ENCODE measurements at regions not wholly inside any gene's neighbourhood (a gene's known extent, or its start where the extent isn't known, plus 50 kb on each side); places are given as distances from the start of the nearest gene placed in this dataset.

- CTCF ChIA-PET: interaction anchor here (0.7 kb wide), 1 partner anchor 14 kb away, joined by 4 read pairs; no protein-coding TSS in a partner anchor
- POLR2A ChIA-PET: no interaction called here
These were observed 77.9 kb upstream of the TANC2 start for GRCh38 chr17:62888148-62888547.

GRCh38 chr17:62887437-62887836, 78.6 kb upstream of the TANC2 start:
- ChIA-PET CTCF (no interaction called here), POLR2A (no interaction called here)
- H2AFZ ChIP-seq (ENCODE audit: insufficient read depth, low read depth, low read length, poor library complexity, severe bottlenecking): no peak overlapping the region

More at GRCh38 chr17:62888148-62888547, 77.9 kb upstream of the TANC2 start:
- H3K4me1 ChIP-seq (ENCODE audit: control insufficient read depth in 2 of 2, insufficient read depth in 2 of 2, low read length in 2 of 2): no peaks in the 10 kb centered on the region
- no peak overlapping the region for H3K4me3 ChIP-seq (ENCODE audit: control extremely low read depth in 1 of 5, extremely low read depth in 1 of 5, insufficient read depth in 1 of 5, low read depth in 2 of 5, low read length in 4 of 5)
- no peaks in the 10 kb centered on the region for H3K79me2 ChIP-seq (ENCODE audit: control insufficient read depth, insufficient read depth, low read length)
- Mint-ChIP-seq H3K4me1 (no peaks in the 10 kb centered on the region), H3K9me3 (ENCODE audit: insufficient read depth) (peaks cover 5% of the 10 kb centered on the region), H3K27me3 (peaks cover 16% of the 10 kb centered on the region), H3K4me3 (no peak overlapping the region), H3K27ac (no peak overlapping the region)
- H3K27me3 ChIP-seq (replicated peaks in 1 of 4; ENCODE audit: control extremely low read depth in 1 of 4, control insufficient read depth in 3 of 4, insufficient read depth in 4 of 4, low read length in 3 of 4): peaks cover 0 to 4% (median 0%) of the 10 kb centered on the region in 4 experiments
- H3K36me3 ChIP-seq (replicated peaks in 1 of 2; ENCODE audit: control extremely low read depth in 1 of 2, control insufficient read depth in 1 of 2, extremely low read depth in 1 of 2, insufficient read depth in 2 of 2, low read length in 1 of 2): no peaks in the 10 kb centered on the region
- H3K27ac ChIP-seq (ENCODE audit: low read length in 2 of 2): no peak overlapping the region
- H2AFZ ChIP-seq (ENCODE audit: insufficient read depth, low read depth, low read length, poor library complexity, severe bottlenecking): no peak overlapping the region
- TF ChIP-seq EZH2 (IDR thresholded peaks at IDR 0.05; ENCODE audit: borderline replicate concordance, insufficient read depth, low read depth, low read length, poor library complexity, severe bottlenecking) (no peak), CTCF (IDR thresholded peaks at IDR 0.05) (no peak)
- peaks cover 0 to 5% (median 0%) of the 10 kb centered on the region in 3 donors for H3K9me3 ChIP-seq (ENCODE audit: control extremely low read depth in 1 of 3, control insufficient read depth in 2 of 3, insufficient read depth in 1 of 3, low read length in 2 of 3)
- no peak overlapping the region for H3K9ac ChIP-seq (ENCODE audit: low read length)
- H4K20me1 ChIP-seq (ENCODE audit: control insufficient read depth, insufficient read depth, low read length, poor library complexity, severe bottlenecking): no peaks in the 10 kb centered on the region
- no peak for DNase-seq
- intact Hi-C loops (cut with micrococcal nuclease): no loop called here
- no peak for ATAC-seq (ENCODE audit: low read depth)
- no peak overlapping the region for H3K4me2 ChIP-seq (replicated peaks; ENCODE audit: low read depth, low read length, poor library complexity, severe bottlenecking)

More at GRCh38 chr17:62887437-62887836, 78.6 kb upstream of the TANC2 start:
- no peak overlapping the region for H3K4me2 ChIP-seq (replicated peaks; ENCODE audit: low read depth, low read length, poor library complexity, severe bottlenecking)
- H3K27ac ChIP-seq (ENCODE audit: low read length in 2 of 2): no peak overlapping the region
- peaks cover 0 to 5% (median 0%) of the 10 kb centered on the region in 3 donors for H3K9me3 ChIP-seq (ENCODE audit: control extremely low read depth in 1 of 3, control insufficient read depth in 2 of 3, insufficient read depth in 1 of 3, low read length in 2 of 3)
- intact Hi-C loops (cut with micrococcal nuclease): no loop called here
- Mint-ChIP-seq H3K27ac (no peak overlapping the region), H3K4me1 (no peaks in the 10 kb centered on the region), H3K4me3 (no peak overlapping the region), H3K9me3 (ENCODE audit: insufficient read depth) (peaks cover 5% of the 10 kb centered on the region), H3K27me3 (peaks cover 19% of the 10 kb centered on the region)
- H3K27me3 ChIP-seq (replicated peaks in 1 of 4; ENCODE audit: control extremely low read depth in 1 of 4, control insufficient read depth in 3 of 4, insufficient read depth in 4 of 4, low read length in 3 of 4): peaks cover 0 to 9% (median 0%) of the 10 kb centered on the region in 4 experiments
- ATAC-seq (ENCODE audit: low read depth) (no peak), DNase-seq (no peak)
- H3K79me2 ChIP-seq (ENCODE audit: control insufficient read depth, insufficient read depth, low read length): no peaks in the 10 kb centered on the region
- H4K20me1 ChIP-seq (ENCODE audit: control insufficient read depth, insufficient read depth, low read length, poor library complexity, severe bottlenecking): no peaks in the 10 kb centered on the region
- WGBS (ENCODE audit: insufficient coverage): 100% methylated on average over 1 of the region's 3 CpGs
- no peak overlapping the region for H3K4me3 ChIP-seq (ENCODE audit: control extremely low read depth in 1 of 5, extremely low read depth in 1 of 5, insufficient read depth in 1 of 5, low read depth in 2 of 5, low read length in 4 of 5)
- H3K36me3 ChIP-seq (replicated peaks in 1 of 2; ENCODE audit: control extremely low read depth in 1 of 2, control insufficient read depth in 1 of 2, extremely low read depth in 1 of 2, insufficient read depth in 2 of 2, low read length in 1 of 2): no peaks in the 10 kb centered on the region
- H3K4me1 ChIP-seq (ENCODE audit: control insufficient read depth in 2 of 2, insufficient read depth in 2 of 2, low read length in 2 of 2): no peaks in the 10 kb centered on the region
- no peak overlapping the region for H3K9ac ChIP-seq (ENCODE audit: low read length)
- TF ChIP-seq EZH2 (IDR thresholded peaks at IDR 0.05; ENCODE audit: borderline replicate concordance, insufficient read depth, low read depth, low read length, poor library complexity, severe bottlenecking): no peak
- TF ChIP-seq CTCF (IDR thresholded peaks at IDR 0.05): no peak
